HG03442 (cell line): ENCODE measurements at regions not wholly inside any gene's neighbourhood (a gene's known extent, or its start where the extent isn't known, plus 50 kb on each side); places are given as distances from the start of the nearest gene placed in this dataset.

Experiments
- ATAC-seq: cut with Tn5 transposase; IDR thresholded peaks from one replicate; pipeline ENCODE4 v1.9.1; 2021; ENCODE audit warnings: mild to moderate bottlenecking, moderate library complexity; ENCODE audit not compliant: unreplicated experiment

DNA sequence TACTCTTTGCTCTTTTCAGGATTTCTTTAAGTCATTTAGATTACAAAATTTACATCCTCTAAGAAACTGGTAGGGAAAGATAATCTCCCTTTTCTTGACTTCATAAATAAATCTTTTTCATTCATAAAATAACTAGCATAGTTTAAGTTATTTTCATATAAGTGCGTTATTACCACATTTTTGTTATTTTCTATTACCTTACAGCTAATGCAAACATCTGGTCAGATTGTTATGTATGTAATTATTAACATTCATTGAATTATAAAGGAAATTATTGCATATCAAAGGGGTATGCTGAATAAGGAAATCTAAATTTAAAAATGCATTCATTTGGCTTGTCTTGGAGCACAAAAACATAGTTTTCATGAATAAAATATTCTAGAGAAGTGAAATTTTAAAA lies 55.3 kb upstream of the SLITRK1 start:
- ATAC-seq, result no peak

DNA sequence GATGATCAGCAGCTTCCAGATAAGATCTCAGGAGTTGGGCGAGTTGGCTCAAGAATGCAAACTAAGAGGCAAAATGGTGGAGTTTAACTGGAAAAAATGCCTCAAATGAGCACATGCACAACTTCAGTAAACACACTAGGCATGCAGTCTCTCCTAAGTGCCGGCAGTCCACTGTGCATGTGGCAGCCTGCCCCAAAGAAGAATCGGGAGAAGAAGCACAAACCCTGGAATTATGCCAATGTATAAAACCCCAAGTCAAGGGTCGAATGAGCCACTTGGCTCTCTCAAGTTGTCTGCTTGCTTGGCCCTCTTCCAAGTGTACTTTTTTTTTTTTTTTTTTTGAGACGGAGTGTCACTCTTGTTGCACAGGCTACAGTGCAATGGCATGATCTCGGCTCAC lies 53.3 kb upstream of the SLITRK1 start:
- no peak for ATAC-seq
